ENCODE measurements at regions not wholly inside any gene's neighbourhood (a gene's known extent, or its start where the extent isn't known, plus 50 kb on each side); places are given as distances from the start of the nearest gene placed in this dataset.

- Mint-ChIP-seq H3K4me1 (ENCODE audit: low read depth) (no peaks in the 10 kb centered on the region), H3K9me3 (no peaks in the 10 kb centered on the region), H3K4me3 (no peak overlapping the region), H3K27me3 (no peaks in the 10 kb centered on the region), H3K27ac (no peak overlapping the region), H3K36me3 (ENCODE audit: low read depth) (no peaks in the 10 kb centered on the region)
- TF ChIP-seq, protein P1, sequence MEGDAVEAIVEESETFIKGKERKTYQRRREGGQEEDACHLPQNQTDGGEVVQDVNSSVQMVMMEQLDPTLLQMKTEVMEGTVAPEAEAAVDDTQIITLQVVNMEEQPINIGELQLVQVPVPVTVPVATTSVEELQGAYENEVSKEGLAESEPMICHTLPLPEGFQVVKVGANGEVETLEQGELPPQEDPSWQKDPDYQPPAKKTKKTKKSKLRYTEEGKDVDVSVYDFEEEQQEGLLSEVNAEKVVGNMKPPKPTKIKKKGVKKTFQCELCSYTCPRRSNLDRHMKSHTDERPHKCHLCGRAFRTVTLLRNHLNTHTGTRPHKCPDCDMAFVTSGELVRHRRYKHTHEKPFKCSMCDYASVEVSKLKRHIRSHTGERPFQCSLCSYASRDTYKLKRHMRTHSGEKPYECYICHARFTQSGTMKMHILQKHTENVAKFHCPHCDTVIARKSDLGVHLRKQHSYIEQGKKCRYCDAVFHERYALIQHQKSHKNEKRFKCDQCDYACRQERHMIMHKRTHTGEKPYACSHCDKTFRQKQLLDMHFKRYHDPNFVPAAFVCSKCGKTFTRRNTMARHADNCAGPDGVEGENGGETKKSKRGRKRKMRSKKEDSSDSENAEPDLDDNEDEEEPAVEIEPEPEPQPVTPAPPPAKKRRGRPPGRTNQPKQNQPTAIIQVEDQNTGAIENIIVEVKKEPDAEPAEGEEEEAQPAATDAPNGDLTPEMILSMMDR (IDR thresholded peaks at IDR 0.05), result no peak
- no peak for ATAC-seq
- intact Hi-C loops (cut with micrococcal nuclease), result no loop called here
- no peak for DNase-seq
- ChIA-PET POLR2A (no interaction called here), CTCF (no interaction called here)
These were observed 225.6 kb downstream of the ASXL3 start for GRCh38 chr18:33803636-33804035.

- Mint-ChIP-seq H3K36me3 (ENCODE audit: low read depth) (no peaks in the 10 kb centered on the region), H3K4me3 (no peak overlapping the region), H3K9me3 (no peaks in the 10 kb centered on the region), H3K4me1 (ENCODE audit: low read depth) (no peaks in the 10 kb centered on the region), H3K27me3 (no peaks in the 10 kb centered on the region), H3K27ac (no peak overlapping the region)
- TF ChIP-seq, protein P1 (IDR thresholded peaks at IDR 0.05), result no peak
- ATAC-seq (no peak), DNase-seq (no peak)
- intact Hi-C loops (cut with micrococcal nuclease), result no loop called here
- CTCF ChIA-PET, result no interaction called here
- POLR2A ChIA-PET, result no interaction called here
These were observed 224.9 kb downstream of the ASXL3 start for GRCh38 chr18:33802955-33803354.
